ENCODE measurements at regions not wholly inside any gene's neighbourhood (a gene's known extent, or its start where the extent isn't known, plus 50 kb on each side); places are given as distances from the start of the nearest gene placed in this dataset.

GRCh38 chr21:43287111-43287760, 118.4 kb downstream of the CRYAA start:
- TF ChIP-seq EZH2 (IDR thresholded peaks at IDR 0.05), result no peak
- no peak for TF ChIP-seq POLR2AphosphoS5 (IDR thresholded peaks at IDR 0.05; ENCODE audit: borderline replicate concordance, low read depth, low read length)
- TF ChIP-seq FOXP2 (optimal IDR thresholded peaks at IDR 0.05; ENCODE audit: control extremely low read depth, extremely low read length, insufficient read depth), result no peak

All from SK-N-MC (cell line).